Small intestine (tissue), 7 donors: ENCODE measurements at regions not wholly inside any gene's neighbourhood (a gene's known extent, or its start where the extent isn't known, plus 50 kb on each side); places are given as distances from the start of the nearest gene placed in this dataset.
"Not testable (repeated sequence)": the region's sequence is repeated elsewhere in the genome, so short reads cannot be mapped to it uniquely, and the experiment has no call there.

ENCODE experiments used
- DNase-seq, 2 donors: peaks; one replicate each; pipeline versions ENCODE4 v3.0.0 to v3.0.0-alpha.2; 2013
- FAIRE-seq: peaks from 2 replicates; lab custom pipeline; 2012; peaks lifted over from hg19 to GRCh38; lab: Jason Lieb, UNC
- H3K27ac ChIP-seq, 3 donors: one replicate each; pipeline ENCODE4 v1.5.1; 2013; ENCODE audit warnings: low read length in 2 of 3, mild to moderate bottlenecking in 2 of 3, control low read depth in 1 of 3, inconsistent platforms in 1 of 3, low read depth in 1 of 3, moderate library complexity in 1 of 3
- H3K27me3 ChIP-seq, 3 donors: one replicate each; pipeline ENCODE4 v1.6.1; 2013; ENCODE audit warnings: low read length in 3 of 3, inconsistent platforms in 1 of 3; ENCODE audit not compliant: control insufficient read depth in 3 of 3, insufficient read depth in 3 of 3
- H3K36me3 ChIP-seq, 3 donors: one replicate each; pipeline ENCODE4 v1.6.1; 2013; ENCODE audit warnings: low read length in 3 of 3, inconsistent platforms in 1 of 3, low read depth in 1 of 3, mild to moderate bottlenecking in 1 of 3, moderate library complexity in 1 of 3; ENCODE audit not compliant: control insufficient read depth in 3 of 3, insufficient read depth in 2 of 3
- H3K4me1 ChIP-seq, 3 donors: one replicate each; pipeline ENCODE4 v1.6.1; 2013; ENCODE audit warnings: low read length in 2 of 3, inconsistent platforms in 1 of 3, low read depth in 1 of 3, mild to moderate bottlenecking in 1 of 3, moderate library complexity in 1 of 3; ENCODE audit not compliant: control insufficient read depth in 3 of 3, insufficient read depth in 2 of 3
- H3K4me3 ChIP-seq, 3 donors: one replicate each; pipeline ENCODE4 v1.5.1; 2013; ENCODE audit warnings: low read length in 3 of 3, control low read depth in 1 of 3, inconsistent platforms in 1 of 3, low read depth in 1 of 3, mild to moderate bottlenecking in 1 of 3, moderate library complexity in 1 of 3
- H3K9me3 ChIP-seq, 2 donors: one replicate each; pipeline ENCODE4 v1.6.1; 2013; ENCODE audit warnings: low read depth in 1 of 2, low read length in 1 of 2; ENCODE audit not compliant: control insufficient read depth in 2 of 2, insufficient read depth in 1 of 2
- WGBS, 3 donors: extraction: QIAGEN DNeasy Blood & Tissue Kit; methylation state at CpG; one replicate each; pipeline ENCODE4 v1.1.7; 2013; 5-methylcytosine and 5-hydroxymethylcytosine counted together
- donor health status: healthy with polysubstance abuse.
- donor health status: control.
- donor health status: control.
- donor health status: Bipolar disorder and iron deficiency.
- donor health status: healthy.

GRCh38 chr5:1953710-1954109 is 71.0 kb upstream of the IRX4 start:
- peaks cover 0 to 10% (median 0%) of the 10 kb centered on the region in 3 donors for H3K27me3 ChIP-seq
- 65 to 67% (median 66%) methylated on average over 5 of the region's 5 CpGs for WGBS, 3 donors
- H3K27ac ChIP-seq, H3K36me3 ChIP-seq, DNase-seq, H3K4me3 ChIP-seq, H3K4me1 ChIP-seq, H3K9me3 ChIP-seq, FAIRE-seq: not testable (repeated sequence)

GRCh38 chr5:1952444-1953099 is 69.8 kb upstream of the IRX4 start:
- no peak for FAIRE-seq
- no peaks in the 10 kb centered on the region for H3K9me3 ChIP-seq
- 30 to 60% (median 48%) methylated on average over 20 of the region's 20 CpGs for WGBS, 3 donors
- no peak overlapping the region for H3K4me3 ChIP-seq
- DNase-seq: no peak
- no peak overlapping the region for H3K27ac ChIP-seq
- no peaks in the 10 kb centered on the region for H3K4me1 ChIP-seq
- H3K36me3 ChIP-seq: no peaks in the 10 kb centered on the region
- peaks cover 0 to 10% (median 0%) of the 10 kb centered on the region in 3 donors for H3K27me3 ChIP-seq

GRCh38 chr5:1952021-1952420 is 69.3 kb upstream of the IRX4 start:
- Histone ChIP-seq H3K4me3 (no peak overlapping the region), H3K27me3 (peaks cover 0 to 10% (median 0%) of the 10 kb centered on the region in 3 donors), H3K4me1 (no peaks in the 10 kb centered on the region), H3K36me3 (no peaks in the 10 kb centered on the region), H3K27ac (no peak overlapping the region), H3K9me3 (no peaks in the 10 kb centered on the region)
- WGBS, 3 donors: 43 to 60% (median 48%) methylated on average over 8 of the region's 8 CpGs
- FAIRE-seq: no peak
- no peak for DNase-seq

GRCh38 chr5:1951165-1951816 is 68.6 kb upstream of the IRX4 start:
- WGBS, 3 donors: 95 to 96% (median 96%) methylated on average over 46 to 54 of the region's 54 CpGs
- no peaks in the 10 kb centered on the region for H3K9me3 ChIP-seq
- H3K27ac ChIP-seq: no peak overlapping the region
- FAIRE-seq: no peak
- no peak for DNase-seq
- no peaks in the 10 kb centered on the region for H3K4me1 ChIP-seq
- H3K36me3 ChIP-seq: no peaks in the 10 kb centered on the region
- no peak overlapping the region for H3K4me3 ChIP-seq
- H3K27me3 ChIP-seq: peaks cover 0 to 10% (median 0%) of the 10 kb centered on the region in 3 donors

- Histone ChIP-seq H3K4me3 (no peak overlapping the region), H3K9me3 (no peaks in the 10 kb centered on the region), H3K27me3 (peaks cover 0 to 10% (median 0%) of the 10 kb centered on the region in 3 donors), H3K27ac (no peak overlapping the region), H3K4me1 (no peaks in the 10 kb centered on the region), H3K36me3 (no peaks in the 10 kb centered on the region)
- 93 to 95% (median 94%) methylated on average over 22 of the region's 22 CpGs for WGBS, 3 donors
- no peak for FAIRE-seq
- no peak for DNase-seq
Observed at GRCh38 chr5:1950708-1951103, 68.0 kb upstream of the IRX4 start.

- WGBS, 3 donors: 74 to 84% (median 80%) methylated on average over 32 of the region's 32 CpGs
Observed at GRCh38 chr5:1950096-1950707, 67.5 kb upstream of the IRX4 start.

GRCh38 chr5:1949253-1949652 is 66.5 kb upstream of the IRX4 start:
- Histone ChIP-seq H3K27me3 (peaks cover 0 to 10% (median 0%) of the 10 kb centered on the region in 3 donors), H3K36me3 (no peaks in the 10 kb centered on the region), H3K27ac (no peak overlapping the region), H3K4me3 (no peak overlapping the region), H3K4me1 (no peaks in the 10 kb centered on the region), H3K9me3 (no peaks in the 10 kb centered on the region)
- FAIRE-seq: no peak
- WGBS, 3 donors: 89 to 92% (median 90%) methylated on average over 18 of the region's 18 CpGs
- DNase-seq: no peak

More at GRCh38 chr5:1950096-1950707, 67.5 kb upstream of the IRX4 start:
- H3K4me3 ChIP-seq: no peak overlapping the region
- H3K4me1 ChIP-seq: no peaks in the 10 kb centered on the region
- no peak overlapping the region for H3K27ac ChIP-seq
- DNase-seq (no peak), FAIRE-seq (no peak)
- H3K36me3 ChIP-seq: no peaks in the 10 kb centered on the region
- no peaks in the 10 kb centered on the region for H3K9me3 ChIP-seq
- H3K27me3 ChIP-seq: peaks cover 0 to 10% (median 0%) of the 10 kb centered on the region in 3 donors

GRCh38 chr5:1948663-1949191 is 66.0 kb upstream of the IRX4 start:
- 78 to 80% (median 80%) methylated on average over 26 of the region's 26 CpGs for WGBS, 3 donors
- Histone ChIP-seq H3K36me3 (no peaks in the 10 kb centered on the region), H3K4me1 (no peaks in the 10 kb centered on the region), H3K27me3 (peaks cover 0 to 9% (median 0%) of the 10 kb centered on the region in 3 donors), H3K9me3 (no peaks in the 10 kb centered on the region), H3K4me3 (no peak overlapping the region), H3K27ac (no peak overlapping the region)
- DNase-seq (no peak), FAIRE-seq (no peak)
